Endothelial cell of umbilical vein (primary cell): ENCODE measurements at regions not wholly inside any gene's neighbourhood (a gene's known extent, or its start where the extent isn't known, plus 50 kb on each side); places are given as distances from the start of the nearest gene placed in this dataset.

Experiments
- BruUV-seq: library from RNA; stranded (reverse); fragments of 400-500 nt; replicated peaks from 2 replicates; lab custom pipeline; 2021; lab: Mats Ljungman, UMichigan
- CTCF ChIA-PET: fragments of 300-600, 350-600 bp; sonication (Branson Sonifier 250); formaldehyde crosslinking; loops from one replicate; lab custom pipeline; 2021; ENCODE audit warnings: antibody characterized with exemption, inconsistent platforms; lab: Charles Lee
- POLR2A ChIA-PET: fragments of 300-600, 350-600 bp; sonication (Branson Sonifier 250); formaldehyde crosslinking; loops from one replicate; lab custom pipeline; 2021; ENCODE audit warnings: antibody characterized with exemption, inconsistent platforms; lab: Charles Lee
- DNase-seq: peaks from one replicate; pipeline ENCODE4 v3.0.0-alpha.2; 2011; ENCODE audit warnings: low read depth, low spot score
- FAIRE-seq: peaks from 2 replicates; lab custom pipeline; 2011; peaks lifted over from hg19 to GRCh38; lab: Jason Lieb, UNC
- H2AFZ ChIP-seq: 2 replicates; pipeline ENCODE4 v1.6.0; 2012; ENCODE audit warnings: low read depth, low read length, control low read depth, inconsistent platforms
- H3K27ac ChIP-seq: 2 replicates; pipeline ENCODE4 v1.5.1; 2011; ENCODE audit warnings: low read depth, mild to moderate bottlenecking, control low read depth, low read length, moderate library complexity; ENCODE audit not compliant: insufficient read depth
- H3K27me3 ChIP-seq, 2 experiments: 2 replicates each; pipeline versions ENCODE4 v1.6.0 to v1.6.1; 2011; ENCODE audit warnings: low read length in 2 of 2, mixed read lengths in 1 of 2; ENCODE audit not compliant: control insufficient read depth in 2 of 2, insufficient read depth in 2 of 2
- H3K36me3 ChIP-seq, 2 experiments: 2 replicates in 1 of 2; 3 replicates in 1 of 2; pipeline ENCODE4 v1.5.1; 2011; ENCODE audit warnings: low read length in 2 of 2, mild to moderate bottlenecking in 1 of 2, moderate library complexity in 1 of 2; ENCODE audit not compliant: control insufficient read depth in 2 of 2, insufficient read depth in 2 of 2; ENCODE audit errors: extremely low read depth in 1 of 2
- H3K4me1 ChIP-seq: 3 replicates; pipeline ENCODE4 v1.5.1; 2011; ENCODE audit warnings: mild to moderate bottlenecking, low read length; ENCODE audit not compliant: control insufficient read depth, insufficient read depth; ENCODE audit errors: extremely low read depth
- H3K4me2 ChIP-seq: 2 replicates; pipeline ENCODE4 v1.6.1; 2011; ENCODE audit warnings: low read length, control low read depth, mixed read lengths; ENCODE audit not compliant: insufficient read depth
- H3K4me3 ChIP-seq, 3 experiments: fragments of 200-600 bp in 1 of 3; sonication (generic), shearing (Covaris generic) in 1 of 3; replicated peaks in 1 of 3; 2 replicates each; pipeline ENCODE4 v1.5.1; 2011 to 2016; ENCODE audit warnings: control low read depth in 3 of 3, low read length in 3 of 3, mild to moderate bottlenecking in 2 of 3, inconsistent platforms in 1 of 3, low read depth in 1 of 3, moderate library complexity in 1 of 3; ENCODE audit not compliant: insufficient read depth in 1 of 3
- H3K79me2 ChIP-seq: 2 replicates; pipeline ENCODE4 v1.6.0; 2012; ENCODE audit warnings: low read length, inconsistent platforms; ENCODE audit not compliant: control insufficient read depth, insufficient read depth
- H3K9ac ChIP-seq: replicated peaks from 2 replicates; pipeline ENCODE3; 2011; ENCODE audit warnings: low read length, control low read depth; ENCODE audit not compliant: insufficient read depth; ENCODE audit errors: extremely low read depth
- H3K9me1 ChIP-seq: replicated peaks from 3 replicates; pipeline ENCODE4 v1.6.0; 2011; ENCODE audit warnings: mild to moderate bottlenecking, low read length; ENCODE audit not compliant: control insufficient read depth, insufficient read depth; ENCODE audit errors: extremely low read depth
- H3K9me3 ChIP-seq: replicated peaks from 2 replicates; pipeline ENCODE4 v1.5.1; 2012; ENCODE audit warnings: low read length, inconsistent platforms; ENCODE audit not compliant: control insufficient read depth, insufficient read depth
- H4K20me1 ChIP-seq: replicated peaks from 2 replicates; pipeline ENCODE3; 2011; ENCODE audit warnings: mild to moderate bottlenecking, low read length; ENCODE audit not compliant: control insufficient read depth, insufficient read depth; ENCODE audit errors: extremely low read depth
- EZH2 ChIP-seq: IDR thresholded peaks from 2 replicates; pipeline ENCODE4 v1.6.1; 2012; ENCODE audit warnings: borderline replicate concordance, low read depth, mild to moderate bottlenecking, moderate library complexity, low read length, inconsistent platforms; ENCODE audit not compliant: severe bottlenecking
- FOS ChIP-seq: IDR thresholded peaks from 2 replicates; pipeline ENCODE4 v1.6.1; 2011; ENCODE audit warnings: mild to moderate bottlenecking, low read length, moderate library complexity, borderline replicate concordance; ENCODE audit not compliant: insufficient read depth
- JUN ChIP-seq: IDR thresholded peaks from 2 replicates; pipeline ENCODE4 v1.6.1; 2011; ENCODE audit warnings: borderline replicate concordance, low read depth; ENCODE audit not compliant: insufficient read length, insufficient read depth
- MYC ChIP-seq: IDR thresholded peaks from one replicate; pipeline ENCODE4 v1.6.1; 2011; ENCODE audit warnings: mild to moderate bottlenecking, low read depth, low read length
- POLR2A ChIP-seq: IDR thresholded peaks from 2 replicates; pipeline ENCODE4 v1.6.1; 2012; ENCODE audit warnings: low read depth, mild to moderate bottlenecking, control low read depth, low read length
- POLR2AphosphoS5 ChIP-seq: IDR thresholded peaks from 2 replicates; pipeline ENCODE4 v1.6.1; 2012; ENCODE audit warnings: low read depth, mild to moderate bottlenecking, control low read depth, low read length, moderate library complexity; ENCODE audit not compliant: insufficient read depth
- dilution Hi-C: fragments of 300-500 bp; cut with MboI; formaldehyde crosslinking; loops from one replicate; pipeline ENCODE4 v1.15.0; 2019; ENCODE audit warnings: low sequenced_read_pairs; ENCODE audit not compliant: extremely low pct_ligation_motif_present
- intact Hi-C: fragments of 100-400 bp; cut with micrococcal nuclease; formaldehyde crosslinking; loops from one replicate; pipeline ENCODE4 v1.10.0; 2022
- TF ChIP-seq, protein P1 (sequence below), 2 donors: IDR thresholded peaks; 1 replicate in 1 of 2; 2 replicates in 1 of 2; pipeline ENCODE4 v1.5.1; 2011; ENCODE audit warnings: low read length in 2 of 2, mild to moderate bottlenecking in 2 of 2, moderate library complexity in 2 of 2, control low read depth in 1 of 2, inconsistent platforms in 1 of 2, low read depth in 1 of 2; ENCODE audit not compliant: insufficient read depth in 1 of 2; ENCODE audit errors: extremely low read depth in 1 of 2
- TF ChIP-seq, protein P2 (sequence below): IDR thresholded peaks from 2 replicates; pipeline ENCODE4 v1.6.1; 2011; ENCODE audit not compliant: insufficient read depth, insufficient read length

DNA sequence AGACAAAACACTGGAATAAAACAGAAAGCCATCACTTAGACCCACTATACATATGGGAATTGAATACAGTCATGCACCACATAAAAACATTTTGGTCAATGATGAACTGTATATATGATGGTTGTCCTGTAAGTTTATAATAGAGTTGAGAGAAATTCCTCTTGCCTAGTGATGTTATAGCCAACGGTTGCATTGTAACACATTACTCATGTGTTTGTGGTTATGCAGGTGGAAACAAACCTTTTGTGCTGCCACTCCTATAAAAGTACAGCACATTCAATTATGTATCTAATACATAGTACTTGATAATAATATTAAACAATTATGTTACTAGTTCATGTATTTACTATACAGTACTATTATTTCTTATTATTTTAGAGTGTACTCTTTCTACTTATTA lies 381.2 kb upstream of the MBL2 start:
- dilution Hi-C loops, result no loop called here
- TF ChIP-seq JUN (no peak), POLR2A (no peak), POLR2AphosphoS5 (no peak)
- Histone ChIP-seq H3K4me1 (no peaks in the 10 kb centered on the region), H3K9ac (no peak overlapping the region), H3K36me3 (no peaks in the 10 kb centered on the region), H2AFZ (no peak overlapping the region), H3K27ac (no peak overlapping the region), H4K20me1 (no peaks in the 10 kb centered on the region), H3K4me2 (no peak overlapping the region), H3K9me1 (no peaks in the 10 kb centered on the region), H3K79me2 (no peaks in the 10 kb centered on the region), H3K4me3 (no peak overlapping the region), H3K27me3 (no peaks in the 10 kb centered on the region), H3K9me3 (no peaks in the 10 kb centered on the region)
- POLR2A ChIA-PET, result no interaction called here
- no TSS peak for BruUV-seq
- intact Hi-C loops, result no loop called here
- CTCF ChIA-PET, result no interaction called here
- DNase-seq (no peak), FAIRE-seq (no peak)

DNA sequence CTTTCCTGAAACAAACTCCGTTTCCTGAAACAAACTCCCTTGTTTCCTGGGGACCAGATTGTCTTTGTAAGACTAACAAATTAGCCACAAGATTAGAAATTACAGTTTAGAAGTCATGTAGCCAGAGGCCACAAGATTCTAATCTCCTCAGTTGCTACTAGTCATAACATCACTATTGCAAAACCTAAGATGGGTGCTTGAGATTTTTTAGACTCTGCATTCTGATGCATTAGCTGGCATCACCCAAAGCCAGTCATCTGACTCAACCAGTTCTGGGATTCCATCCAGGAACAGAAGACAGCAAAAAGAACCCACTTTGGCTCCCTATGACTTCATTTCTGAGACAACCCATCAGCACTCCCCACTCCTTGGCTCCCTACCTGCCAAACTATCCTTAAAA lies 367.9 kb upstream of the MBL2 start:
- ChIA-PET CTCF (no interaction called here), POLR2A (no interaction called here)
- H3K9me3 ChIP-seq, result no peaks in the 10 kb centered on the region
- dilution Hi-C loops (no loop called here), intact Hi-C loops (no loop called here)
- H3K9me1 ChIP-seq, result no peaks in the 10 kb centered on the region
- H2AFZ ChIP-seq, result no peak overlapping the region
- no peaks in the 10 kb centered on the region for H3K4me1 ChIP-seq
- H3K36me3 ChIP-seq, result no peaks in the 10 kb centered on the region
- H3K4me2 ChIP-seq, result no peak overlapping the region
- no TSS peak for BruUV-seq
- DNase-seq (no peak), FAIRE-seq (no peak)
- H4K20me1 ChIP-seq, result no peaks in the 10 kb centered on the region
- H3K27ac ChIP-seq, result no peak overlapping the region
- H3K4me3 ChIP-seq, result no peak overlapping the region
- H3K27me3 ChIP-seq, result peaks cover 3 to 9% of the 10 kb centered on the region in 2 experiments
- no peaks in the 10 kb centered on the region for H3K79me2 ChIP-seq
- no peak overlapping the region for H3K9ac ChIP-seq
- no peak for TF ChIP-seq MYC
- TF ChIP-seq, protein P1, sequence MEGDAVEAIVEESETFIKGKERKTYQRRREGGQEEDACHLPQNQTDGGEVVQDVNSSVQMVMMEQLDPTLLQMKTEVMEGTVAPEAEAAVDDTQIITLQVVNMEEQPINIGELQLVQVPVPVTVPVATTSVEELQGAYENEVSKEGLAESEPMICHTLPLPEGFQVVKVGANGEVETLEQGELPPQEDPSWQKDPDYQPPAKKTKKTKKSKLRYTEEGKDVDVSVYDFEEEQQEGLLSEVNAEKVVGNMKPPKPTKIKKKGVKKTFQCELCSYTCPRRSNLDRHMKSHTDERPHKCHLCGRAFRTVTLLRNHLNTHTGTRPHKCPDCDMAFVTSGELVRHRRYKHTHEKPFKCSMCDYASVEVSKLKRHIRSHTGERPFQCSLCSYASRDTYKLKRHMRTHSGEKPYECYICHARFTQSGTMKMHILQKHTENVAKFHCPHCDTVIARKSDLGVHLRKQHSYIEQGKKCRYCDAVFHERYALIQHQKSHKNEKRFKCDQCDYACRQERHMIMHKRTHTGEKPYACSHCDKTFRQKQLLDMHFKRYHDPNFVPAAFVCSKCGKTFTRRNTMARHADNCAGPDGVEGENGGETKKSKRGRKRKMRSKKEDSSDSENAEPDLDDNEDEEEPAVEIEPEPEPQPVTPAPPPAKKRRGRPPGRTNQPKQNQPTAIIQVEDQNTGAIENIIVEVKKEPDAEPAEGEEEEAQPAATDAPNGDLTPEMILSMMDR (IDR thresholded peaks at IDR 0.05; ENCODE audit: extremely low read depth in 1 of 2, insufficient read depth in 1 of 2, low read depth in 1 of 2, low read length in 2 of 2), result no peak
- no peak for TF ChIP-seq POLR2A
- TF ChIP-seq EZH2, result no peak
- no peak for TF ChIP-seq POLR2AphosphoS5
- TF ChIP-seq FOS, result no peak
- TF ChIP-seq, protein P2, sequence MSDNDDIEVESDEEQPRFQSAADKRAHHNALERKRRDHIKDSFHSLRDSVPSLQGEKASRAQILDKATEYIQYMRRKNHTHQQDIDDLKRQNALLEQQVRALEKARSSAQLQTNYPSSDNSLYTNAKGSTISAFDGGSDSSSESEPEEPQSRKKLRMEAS, result no peak
